Cardiac muscle cell (in vitro differentiated cells and primary cell): ENCODE measurements at regions not wholly inside any gene's neighbourhood (a gene's known extent, or its start where the extent isn't known, plus 50 kb on each side); places are given as distances from the start of the nearest gene placed in this dataset.

Experiments
- DNase-seq, 2 donors: peaks; one replicate each; pipeline versions ENCODE4 v3.0.0 to v3.0.0-alpha.2; 2010 to 2017; ENCODE audit warnings: low read depth in 1 of 2, low spot score in 1 of 2
- H3K27ac ChIP-seq: fragments of 200-600 bp; sonication (generic); 2 replicates; pipeline ENCODE4 v1.5.1; 2016
- H3K27me3 ChIP-seq: fragments of 200-600 bp; sonication (generic); 2 replicates; pipeline ENCODE4 v1.6.0; 2016; ENCODE audit warnings: control low read depth
- H3K36me3 ChIP-seq: fragments of 200-600 bp; sonication (generic); 2 replicates; pipeline ENCODE4 v1.5.1; 2016; ENCODE audit warnings: control low read depth
- H3K4me1 ChIP-seq: fragments of 200-600 bp; sonication (generic); 2 replicates; pipeline ENCODE4 v1.8.1; 2017; ENCODE audit warnings: low read depth, mild to moderate bottlenecking, mixed run types
- H3K4me3 ChIP-seq: fragments of 200-600 bp; sonication (generic); 2 replicates; pipeline ENCODE4 v1.5.1; 2016; ENCODE audit warnings: mild to moderate bottlenecking
- H3K9me3 ChIP-seq: fragments of 200-600 bp; sonication (generic); 2 replicates; pipeline ENCODE4 v1.5.1; 2017; ENCODE audit warnings: low read depth, mild to moderate bottlenecking, control low read depth
- TF ChIP-seq, protein P1 (sequence below): IDR thresholded peaks from 2 replicates; pipeline ENCODE4 v1.5.1; 2012; ENCODE audit warnings: low read depth, mild to moderate bottlenecking, low read length

DNA sequence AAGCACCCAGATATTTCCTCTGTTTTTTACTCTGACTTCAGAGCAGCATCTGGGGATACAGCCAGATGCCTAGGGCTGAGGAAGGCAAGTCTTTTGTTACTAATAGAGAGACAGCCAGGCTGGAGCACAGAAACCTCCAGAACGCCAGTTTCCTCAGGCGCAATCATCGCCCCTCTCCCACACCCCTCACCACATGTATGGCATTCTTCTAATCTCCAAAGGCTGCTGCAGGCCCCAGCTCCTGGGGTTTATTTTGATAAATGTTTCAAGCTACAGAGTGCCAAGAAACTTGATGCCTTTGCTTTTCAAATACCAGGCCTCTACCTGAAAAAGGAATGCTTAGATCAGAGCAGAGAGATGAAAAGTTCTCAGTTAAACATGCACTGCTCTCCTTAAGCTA, 283.6 kb downstream of the RBM43 start:
- no peaks in the 10 kb centered on the region for H3K27me3 ChIP-seq
- H3K27ac ChIP-seq: peak overlapping the region; percentile 65
- TF ChIP-seq, protein P1, sequence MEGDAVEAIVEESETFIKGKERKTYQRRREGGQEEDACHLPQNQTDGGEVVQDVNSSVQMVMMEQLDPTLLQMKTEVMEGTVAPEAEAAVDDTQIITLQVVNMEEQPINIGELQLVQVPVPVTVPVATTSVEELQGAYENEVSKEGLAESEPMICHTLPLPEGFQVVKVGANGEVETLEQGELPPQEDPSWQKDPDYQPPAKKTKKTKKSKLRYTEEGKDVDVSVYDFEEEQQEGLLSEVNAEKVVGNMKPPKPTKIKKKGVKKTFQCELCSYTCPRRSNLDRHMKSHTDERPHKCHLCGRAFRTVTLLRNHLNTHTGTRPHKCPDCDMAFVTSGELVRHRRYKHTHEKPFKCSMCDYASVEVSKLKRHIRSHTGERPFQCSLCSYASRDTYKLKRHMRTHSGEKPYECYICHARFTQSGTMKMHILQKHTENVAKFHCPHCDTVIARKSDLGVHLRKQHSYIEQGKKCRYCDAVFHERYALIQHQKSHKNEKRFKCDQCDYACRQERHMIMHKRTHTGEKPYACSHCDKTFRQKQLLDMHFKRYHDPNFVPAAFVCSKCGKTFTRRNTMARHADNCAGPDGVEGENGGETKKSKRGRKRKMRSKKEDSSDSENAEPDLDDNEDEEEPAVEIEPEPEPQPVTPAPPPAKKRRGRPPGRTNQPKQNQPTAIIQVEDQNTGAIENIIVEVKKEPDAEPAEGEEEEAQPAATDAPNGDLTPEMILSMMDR: no peak
- H3K4me1 ChIP-seq: peaks cover 9% of the 10 kb centered on the region
- no peaks in the 10 kb centered on the region for H3K36me3 ChIP-seq
- no peak overlapping the region for H3K4me3 ChIP-seq
- DNase-seq: peak; percentile 11 to 61
- no peaks in the 10 kb centered on the region for H3K9me3 ChIP-seq

- no peak for DNase-seq
- H3K4me1 ChIP-seq: peaks cover 9% of the 10 kb centered on the region
- H3K27me3 ChIP-seq: no peaks in the 10 kb centered on the region
- no peak overlapping the region for H3K27ac ChIP-seq
- no peaks in the 10 kb centered on the region for H3K9me3 ChIP-seq
- no peaks in the 10 kb centered on the region for H3K36me3 ChIP-seq
- no peak overlapping the region for H3K4me3 ChIP-seq
- TF ChIP-seq, protein P1: no peak
These were observed 284.4 kb downstream of the RBM43 start for GRCh38 chr2:150977296-150977695.

DNA sequence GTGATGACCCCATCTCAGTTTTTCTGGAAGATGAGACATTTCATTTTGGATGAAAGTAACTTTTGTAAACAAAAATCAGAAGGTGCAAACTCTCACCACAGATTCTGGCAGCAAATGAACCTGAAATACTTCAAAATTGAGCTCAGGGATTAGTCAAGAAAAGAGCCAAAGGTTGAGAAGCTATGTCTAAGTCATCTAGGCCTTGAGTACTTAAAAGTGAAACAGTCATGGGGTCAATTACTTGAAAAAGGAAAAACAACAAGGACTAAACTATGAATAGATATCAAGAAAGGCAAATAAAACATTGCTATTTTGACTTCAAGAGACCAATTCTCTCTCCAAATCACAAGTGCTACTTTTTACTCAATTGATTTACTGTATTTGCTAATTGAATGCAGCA, 285.1 kb downstream of the RBM43 start:
- Histone ChIP-seq H3K4me1 (peaks cover 9% of the 10 kb centered on the region), H3K9me3 (no peaks in the 10 kb centered on the region), H3K27ac (no peak overlapping the region), H3K27me3 (no peaks in the 10 kb centered on the region), H3K36me3 (no peaks in the 10 kb centered on the region), H3K4me3 (no peak overlapping the region)
- TF ChIP-seq, protein P1: no peak
- DNase-seq: no peak

GRCh38 chr2:150974864-150975263, 286.8 kb downstream of the RBM43 start:
- Histone ChIP-seq H3K27ac (no peak overlapping the region), H3K9me3 (no peaks in the 10 kb centered on the region), H3K4me1 (peaks cover 9% of the 10 kb centered on the region), H3K4me3 (no peak overlapping the region), H3K27me3 (no peaks in the 10 kb centered on the region), H3K36me3 (no peaks in the 10 kb centered on the region)
- TF ChIP-seq, protein P1: no peak
- DNase-seq: no peak

DNA sequence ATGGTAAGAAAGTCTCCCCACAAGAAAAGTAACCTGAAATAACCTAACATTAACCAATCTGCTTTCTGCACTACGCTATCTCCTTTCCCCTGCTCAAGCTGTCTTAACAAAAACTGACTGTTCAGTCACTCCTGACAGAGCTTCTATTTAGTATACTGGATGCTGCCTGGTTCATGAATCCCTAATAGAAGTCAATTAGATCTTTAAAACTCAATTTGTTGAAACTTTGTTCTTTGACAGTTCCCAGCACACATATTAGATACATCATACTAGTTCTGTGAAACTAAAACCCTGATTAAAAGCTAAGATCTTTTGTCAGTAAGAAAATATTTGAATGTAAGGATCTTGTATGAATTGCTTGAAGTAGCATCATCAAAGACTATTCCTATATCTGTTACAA, 287.4 kb downstream of the RBM43 start:
- no peak for DNase-seq
- Histone ChIP-seq H3K4me1 (peaks cover 9% of the 10 kb centered on the region), H3K9me3 (no peaks in the 10 kb centered on the region), H3K4me3 (no peak overlapping the region), H3K27me3 (no peaks in the 10 kb centered on the region), H3K27ac (no peak overlapping the region), H3K36me3 (no peaks in the 10 kb centered on the region)
- TF ChIP-seq, protein P1: no peak

- Histone ChIP-seq H3K27me3 (no peaks in the 10 kb centered on the region), H3K27ac (no peak overlapping the region), H3K9me3 (no peaks in the 10 kb centered on the region), H3K4me3 (no peak overlapping the region), H3K36me3 (no peaks in the 10 kb centered on the region), H3K4me1 (no peaks in the 10 kb centered on the region)
- no peak for DNase-seq
- TF ChIP-seq, protein P1: no peak
These were observed 289.8 kb downstream of the RBM43 start for GRCh38 chr2:150971910-150972309.
